Progenitor cell of endocrine pancreas (in vitro differentiated cells): ENCODE measurements at regions not wholly inside any gene's neighbourhood (a gene's known extent, or its start where the extent isn't known, plus 50 kb on each side); places are given as distances from the start of the nearest gene placed in this dataset.

Source experiments
- DNase-seq: peaks from one replicate; pipeline ENCODE4 v3.0.0; 2021; ENCODE audit warnings: low spot score; ENCODE audit not compliant: unreplicated experiment
- H3K27ac Mint-ChIP-seq: 2 replicates; pipeline ENCODE4 v1.8.0; 2021; ENCODE audit warnings: mild to moderate bottlenecking, moderate library complexity, mixed read lengths
- H3K27me3 Mint-ChIP-seq: 2 replicates; pipeline ENCODE4 v1.8.0; 2021; ENCODE audit warnings: mixed read lengths
- H3K36me3 Mint-ChIP-seq: 2 replicates; pipeline ENCODE4 v1.8.0; 2022; ENCODE audit warnings: mixed read lengths; ENCODE audit not compliant: insufficient read depth
- H3K4me1 Mint-ChIP-seq: 2 replicates; pipeline ENCODE4 v1.8.0; 2021; ENCODE audit warnings: low read depth, mixed read lengths
- H3K4me3 Mint-ChIP-seq: 2 replicates; pipeline ENCODE4 v1.8.0; 2021; ENCODE audit warnings: low read depth, mild to moderate bottlenecking, moderate library complexity, mixed read lengths
- H3K9me3 Mint-ChIP-seq: 2 replicates; pipeline ENCODE4 v1.8.0; 2021; ENCODE audit warnings: low read depth, mixed read lengths
- TF ChIP-seq, protein P1 (sequence below): fragments of 200-600 bp; sonication (generic); IDR thresholded peaks from one replicate; pipeline ENCODE4 v1.5.0; 2021; ENCODE audit warnings: antibody characterized with exemption, mild to moderate bottlenecking; ENCODE audit not compliant: unreplicated experiment

- DNase-seq: no peak
- Mint-ChIP-seq H3K27ac (no peak overlapping the region), H3K9me3 (no peaks in the 10 kb centered on the region), H3K36me3 (no peaks in the 10 kb centered on the region), H3K27me3 (peaks cover 4% of the 10 kb centered on the region), H3K4me1 (peaks cover 17% of the 10 kb centered on the region), H3K4me3 (no peak overlapping the region)
- TF ChIP-seq, protein P1, sequence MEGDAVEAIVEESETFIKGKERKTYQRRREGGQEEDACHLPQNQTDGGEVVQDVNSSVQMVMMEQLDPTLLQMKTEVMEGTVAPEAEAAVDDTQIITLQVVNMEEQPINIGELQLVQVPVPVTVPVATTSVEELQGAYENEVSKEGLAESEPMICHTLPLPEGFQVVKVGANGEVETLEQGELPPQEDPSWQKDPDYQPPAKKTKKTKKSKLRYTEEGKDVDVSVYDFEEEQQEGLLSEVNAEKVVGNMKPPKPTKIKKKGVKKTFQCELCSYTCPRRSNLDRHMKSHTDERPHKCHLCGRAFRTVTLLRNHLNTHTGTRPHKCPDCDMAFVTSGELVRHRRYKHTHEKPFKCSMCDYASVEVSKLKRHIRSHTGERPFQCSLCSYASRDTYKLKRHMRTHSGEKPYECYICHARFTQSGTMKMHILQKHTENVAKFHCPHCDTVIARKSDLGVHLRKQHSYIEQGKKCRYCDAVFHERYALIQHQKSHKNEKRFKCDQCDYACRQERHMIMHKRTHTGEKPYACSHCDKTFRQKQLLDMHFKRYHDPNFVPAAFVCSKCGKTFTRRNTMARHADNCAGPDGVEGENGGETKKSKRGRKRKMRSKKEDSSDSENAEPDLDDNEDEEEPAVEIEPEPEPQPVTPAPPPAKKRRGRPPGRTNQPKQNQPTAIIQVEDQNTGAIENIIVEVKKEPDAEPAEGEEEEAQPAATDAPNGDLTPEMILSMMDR: no peak
These were observed 265.0 kb upstream of the USP24 start for GRCh38 chr1:55480029-55480795.

DNA sequence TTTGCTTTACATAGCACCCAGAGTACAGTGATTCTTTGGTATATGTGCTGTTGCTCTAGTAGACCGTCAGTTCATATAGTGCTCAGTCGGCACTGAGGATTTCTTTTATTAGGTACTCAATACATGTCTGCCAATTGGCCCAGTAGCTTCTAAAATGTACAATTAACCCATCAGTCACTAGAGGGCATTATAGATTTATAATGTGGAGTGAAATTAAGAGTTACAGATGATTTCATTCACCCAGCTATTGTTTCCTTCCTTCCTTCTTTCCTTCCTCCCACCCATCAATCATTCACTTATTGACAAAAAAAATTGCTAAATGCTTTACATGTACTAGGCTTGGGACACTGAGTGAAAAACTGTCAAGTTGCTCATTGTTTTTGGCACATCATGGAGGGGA lies 263.6 kb upstream of the USP24 start:
- TF ChIP-seq, protein P1: peak; percentile 24
- Mint-ChIP-seq H3K9me3 (no peaks in the 10 kb centered on the region), H3K4me3 (no peak overlapping the region), H3K4me1 (peaks cover 17% of the 10 kb centered on the region), H3K36me3 (no peaks in the 10 kb centered on the region), H3K27me3 (peaks cover 9% of the 10 kb centered on the region), H3K27ac (no peak overlapping the region)
- no peak for DNase-seq

DNA sequence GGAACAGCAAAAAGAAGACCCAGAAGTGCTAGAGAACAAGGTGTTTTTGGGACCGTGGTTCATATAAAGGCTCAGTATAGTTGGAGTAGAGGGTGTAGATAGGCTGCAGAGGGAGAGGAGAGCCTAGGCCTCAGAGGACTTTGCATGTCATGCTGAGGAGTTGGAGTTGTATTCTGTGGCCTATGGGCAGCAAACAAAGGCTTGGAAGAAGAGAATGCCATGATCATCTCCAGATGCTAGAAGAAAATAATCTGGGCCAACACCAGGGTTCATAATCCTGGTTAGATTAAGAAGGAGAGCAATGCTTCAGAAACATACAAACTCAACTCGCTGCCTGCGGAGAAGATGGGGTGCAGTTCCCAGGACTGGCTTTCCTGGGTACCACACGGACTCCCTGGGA lies 262.8 kb upstream of the USP24 start:
- TF ChIP-seq, protein P1: no peak
- no peaks in the 10 kb centered on the region for H3K36me3 Mint-ChIP-seq
- DNase-seq: no peak
- peaks cover 17% of the 10 kb centered on the region for H3K4me1 Mint-ChIP-seq
- no peaks in the 10 kb centered on the region for H3K9me3 Mint-ChIP-seq
- H3K4me3 Mint-ChIP-seq: no peak overlapping the region
- no peak overlapping the region for H3K27ac Mint-ChIP-seq
- H3K27me3 Mint-ChIP-seq: peaks cover 9% of the 10 kb centered on the region

DNA sequence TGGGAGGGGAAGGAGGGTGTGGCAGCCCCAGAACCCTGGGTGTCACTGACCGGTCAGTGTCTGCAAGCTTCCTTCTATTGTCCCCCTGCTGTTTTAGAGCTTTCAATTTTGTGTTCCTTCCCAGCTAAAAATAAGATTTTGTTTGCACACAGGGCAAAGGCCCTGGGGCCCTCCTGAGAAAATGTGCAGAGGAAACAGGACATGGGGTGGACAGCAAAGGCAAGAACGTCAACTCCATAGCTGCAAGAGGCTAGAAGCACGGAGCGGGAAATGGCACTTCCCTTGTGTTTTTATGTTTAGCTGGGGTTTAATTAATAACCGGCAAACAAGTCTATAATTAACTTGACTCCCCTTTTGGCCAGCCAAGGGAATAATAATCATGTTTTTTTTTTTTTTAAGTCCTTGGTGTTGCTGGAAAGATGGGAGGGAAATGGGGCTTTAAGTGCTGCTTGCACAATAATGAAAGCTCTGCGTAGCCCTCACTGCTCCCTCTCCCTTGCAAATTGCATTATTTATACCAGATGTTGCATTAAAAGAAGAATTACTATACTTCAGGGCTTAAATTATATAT lies 261.4 kb upstream of the USP24 start:
- Mint-ChIP-seq H3K27ac (no peak overlapping the region), H3K27me3 (peaks cover 9% of the 10 kb centered on the region), H3K4me3 (no peak overlapping the region), H3K4me1 (peaks cover 17% of the 10 kb centered on the region), H3K36me3 (no peaks in the 10 kb centered on the region), H3K9me3 (no peaks in the 10 kb centered on the region)
- TF ChIP-seq, protein P1: no peak
- no peak for DNase-seq

- Mint-ChIP-seq H3K36me3 (no peaks in the 10 kb centered on the region), H3K27me3 (peaks cover 5% of the 10 kb centered on the region), H3K4me1 (peaks cover 9% of the 10 kb centered on the region), H3K27ac (no peak overlapping the region), H3K4me3 (no peak overlapping the region), H3K9me3 (no peaks in the 10 kb centered on the region)
- no peak for DNase-seq
- TF ChIP-seq, protein P1: no peak
These were observed 259.1 kb upstream of the USP24 start for GRCh38 chr1:55474168-55474786.
